ENCODE measurements at regions not wholly inside any gene's neighbourhood (a gene's known extent, or its start where the extent isn't known, plus 50 kb on each side); places are given as distances from the start of the nearest gene placed in this dataset.

- TF ChIP-seq POLR2AphosphoS5 (IDR thresholded peaks at IDR 0.05; ENCODE audit: low read depth) = no peak
- no peak for TF ChIP-seq CTCF (IDR thresholded peaks at IDR 0.05; ENCODE audit: insufficient read depth, low read length)
- TF ChIP-seq REST (IDR thresholded peaks at IDR 0.05; ENCODE audit: insufficient replicate concordance, low read depth) = no peak
- TF ChIP-seq SPI1 (IDR thresholded peaks at IDR 0.05; ENCODE audit: borderline replicate concordance, low read depth) = no peak
- no peak for TF ChIP-seq GABPA (IDR thresholded peaks at IDR 0.05; ENCODE audit: low read depth)
Observed at GRCh38 chr15:96142498-96142897, 188.0 kb upstream of the NR2F2 start.
